Liver (tissue), 7 donors: ENCODE measurements at regions not wholly inside any gene's neighbourhood (a gene's known extent, or its start where the extent isn't known, plus 50 kb on each side); places are given as distances from the start of the nearest gene placed in this dataset.
A peak's percentile ranks its signal among the peaks of the same experiment; 100 is the strongest.
"Not testable (repeated sequence)": the region's sequence is repeated elsewhere in the genome, so short reads cannot be mapped to it uniquely, and the experiment has no call there.

Experiments used
- DNase-seq: peaks from one replicate; pipeline ENCODE4 v3.0.0-alpha.2; 2017; ENCODE audit warnings: low spot score
- H3K27ac ChIP-seq, 2 donors: one replicate each; pipeline ENCODE4 v1.7.0; 2013; ENCODE audit warnings: inconsistent platforms in 2 of 2, low read length in 2 of 2, control low read depth in 1 of 2, low read depth in 1 of 2, mild to moderate bottlenecking in 1 of 2
- H3K27me3 ChIP-seq, 4 donors: one replicate each; pipeline versions ENCODE4 v1.6.1 to v1.7.0; 2013; ENCODE audit warnings: low read length in 3 of 4, inconsistent platforms in 1 of 4, mild to moderate bottlenecking in 1 of 4, moderate library complexity in 1 of 4; ENCODE audit not compliant: control insufficient read depth in 4 of 4, insufficient read depth in 4 of 4
- H3K36me3 ChIP-seq, 4 donors: one replicate each; pipeline versions ENCODE4 v1.6.1 to v1.7.0; 2013; ENCODE audit warnings: low read length in 3 of 4, mild to moderate bottlenecking in 3 of 4, low read depth in 1 of 4, moderate library complexity in 1 of 4; ENCODE audit not compliant: control insufficient read depth in 4 of 4, insufficient read depth in 3 of 4
- H3K4me1 ChIP-seq, 4 donors: one replicate each; pipeline versions ENCODE4 v1.6.1 to v1.7.0; 2013; ENCODE audit warnings: low read length in 3 of 4, mild to moderate bottlenecking in 3 of 4, moderate library complexity in 1 of 4; ENCODE audit not compliant: control insufficient read depth in 4 of 4, insufficient read depth in 4 of 4
- H3K4me3 ChIP-seq, 3 donors: one replicate each; pipeline versions ENCODE4 v1.6.1 to v1.7.0; 2013; ENCODE audit warnings: low read length in 3 of 3, control low read depth in 1 of 3, low read depth in 1 of 3, mild to moderate bottlenecking in 1 of 3
- H3K9ac ChIP-seq, 2 donors: one replicate each; pipeline ENCODE4 v1.7.0; 2013; ENCODE audit warnings: low read length in 2 of 2, mild to moderate bottlenecking in 2 of 2, moderate library complexity in 2 of 2, control low read depth in 1 of 2, low read depth in 1 of 2
- H3K9me3 ChIP-seq, 4 donors: one replicate each; pipeline versions ENCODE4 v1.6.1 to v1.7.0; 2013; ENCODE audit warnings: low read length in 3 of 4; ENCODE audit not compliant: control insufficient read depth in 4 of 4
- RXRA ChIP-seq, 2 donors: IDR thresholded peaks; 2 replicates each; pipeline ENCODE4 v1.6.1; 2017 to 2018; ENCODE audit warnings: antibody characterized with exemption in 2 of 2, mild to moderate bottlenecking in 1 of 2
- WGBS: extraction: QIAGEN DNeasy Blood & Tissue Kit; methylation state at CpG from one replicate; pipeline ENCODE4 v1.1.7; 2013; 5-methylcytosine and 5-hydroxymethylcytosine counted together
- donor health status: healthy.
- donor health status: healthy.
- donor health status: healthy.
- donor health status: healthy.

- not testable (repeated sequence) for H3K4me3 ChIP-seq, H3K9ac ChIP-seq, DNase-seq, H3K27me3 ChIP-seq, H3K9me3 ChIP-seq, H3K4me1 ChIP-seq, H3K36me3 ChIP-seq, H3K27ac ChIP-seq
- WGBS = 22% methylated on average over 32 of the region's 32 CpGs
These were observed 123.8 kb upstream of the ZNF469 start for GRCh38 chr16:88258764-88259525.

DNA sequence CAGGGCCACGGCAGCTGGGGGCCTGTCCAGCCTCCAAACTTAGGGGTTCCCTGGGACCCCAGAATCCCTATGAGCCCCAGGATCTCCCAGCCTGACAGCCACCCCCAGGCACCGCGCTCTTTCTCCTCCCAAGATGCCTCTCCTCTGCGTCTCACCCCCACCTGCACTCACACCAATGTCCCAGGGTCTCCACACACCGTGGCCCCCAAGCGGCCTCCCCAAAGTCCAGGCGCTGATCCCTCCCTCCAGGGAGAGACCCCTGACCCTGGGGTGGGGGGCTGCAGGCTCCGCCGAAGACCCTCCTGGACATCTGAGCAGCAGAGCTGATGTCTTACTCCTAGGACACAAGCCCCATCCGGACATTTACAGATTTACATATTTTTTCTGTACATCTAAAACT is 123.2 kb upstream of the ZNF469 start:
- H3K27ac ChIP-seq, DNase-seq, H3K4me1 ChIP-seq, H3K9ac ChIP-seq, H3K27me3 ChIP-seq, H3K4me3 ChIP-seq, H3K36me3 ChIP-seq, H3K9me3 ChIP-seq: not testable (repeated sequence)
- WGBS = 67% methylated on average over 10 of the region's 10 CpGs

DNA sequence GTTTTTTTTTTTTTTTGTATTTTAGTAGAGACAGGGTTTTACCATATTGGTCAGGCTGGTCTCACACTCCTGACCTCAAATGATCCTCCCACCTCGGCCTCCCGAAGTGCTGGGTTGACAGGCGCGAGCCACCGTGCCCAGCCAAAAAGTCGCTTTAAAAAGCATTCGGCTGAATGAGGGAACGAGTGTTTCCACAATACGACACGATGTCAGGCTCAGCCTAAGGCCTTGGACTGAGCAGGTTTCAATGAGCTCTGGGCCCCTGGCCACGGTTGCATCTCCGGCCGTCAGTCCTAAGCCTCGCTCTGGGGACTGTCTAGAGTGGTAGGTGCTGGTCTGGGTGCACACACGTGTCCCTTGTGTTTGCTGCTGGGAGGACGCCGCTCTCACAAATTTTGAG is 122.6 kb upstream of the ZNF469 start:
- not testable (repeated sequence) for H3K9me3 ChIP-seq, H3K27me3 ChIP-seq, H3K27ac ChIP-seq, H3K9ac ChIP-seq, DNase-seq, H3K4me3 ChIP-seq, H3K36me3 ChIP-seq, H3K4me1 ChIP-seq
- WGBS = 85% methylated on average over 17 of the region's 17 CpGs

DNA sequence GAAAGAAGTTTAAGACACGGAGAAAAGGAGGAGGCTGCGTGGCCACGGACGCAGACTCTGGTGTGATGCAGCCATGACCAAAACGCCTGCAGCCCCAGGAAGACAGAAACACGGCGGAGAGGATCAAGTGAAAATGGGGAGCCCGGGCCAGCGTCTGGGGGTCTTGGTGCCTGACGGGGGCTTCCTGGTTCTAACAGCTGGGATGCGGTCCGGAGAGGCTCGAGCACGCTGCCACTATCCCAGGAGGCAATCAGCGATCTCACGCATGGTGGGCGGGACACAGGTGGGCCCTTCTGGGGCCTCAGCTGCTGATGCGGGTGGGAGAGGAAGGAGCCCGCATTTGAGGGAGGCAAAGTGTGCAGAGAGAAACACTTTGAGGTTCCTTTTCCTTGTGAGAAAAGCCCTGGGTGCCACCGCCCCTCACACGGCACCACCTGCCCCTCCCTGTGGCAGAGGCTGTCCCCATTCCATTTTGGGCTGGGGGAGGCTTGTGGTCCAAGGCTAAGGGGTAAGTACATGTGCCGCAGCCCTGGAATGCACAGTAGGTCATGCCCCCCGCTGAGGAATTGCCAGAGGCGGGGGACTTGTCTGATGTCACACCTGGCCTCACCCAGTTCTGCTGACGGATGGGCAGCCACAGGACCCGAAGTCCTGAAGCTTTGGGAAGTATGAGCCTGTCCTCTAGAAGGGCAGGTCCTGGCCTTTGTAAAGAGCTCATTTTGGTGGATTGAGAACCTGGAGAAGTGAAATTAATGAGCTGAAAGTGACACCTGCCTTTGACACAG is 121.7 kb upstream of the ZNF469 start:
- H3K27ac ChIP-seq, H3K4me1 ChIP-seq, H3K9me3 ChIP-seq, H3K9ac ChIP-seq, DNase-seq, H3K4me3 ChIP-seq, H3K36me3 ChIP-seq, H3K27me3 ChIP-seq: not testable (repeated sequence)
- 84% methylated on average over 26 of the region's 26 CpGs for WGBS

GRCh38 chr16:88261814-88262605 is 120.7 kb upstream of the ZNF469 start:
- DNase-seq, H3K4me1 ChIP-seq, H3K36me3 ChIP-seq, H3K27ac ChIP-seq, H3K9ac ChIP-seq, H3K4me3 ChIP-seq, H3K9me3 ChIP-seq, H3K27me3 ChIP-seq: not testable (repeated sequence)
- 67% methylated on average over 18 of the region's 18 CpGs for WGBS
- TF ChIP-seq RXRA (IDR thresholded peaks at IDR 0.05) = peak in 1 of 2 donors; percentile 17

GRCh38 chr16:88262858-88263563 is 119.7 kb upstream of the ZNF469 start:
- not testable (repeated sequence) for H3K27me3 ChIP-seq, H3K9ac ChIP-seq, H3K9me3 ChIP-seq, H3K36me3 ChIP-seq, DNase-seq, H3K4me1 ChIP-seq, H3K4me3 ChIP-seq
- H3K27ac ChIP-seq = peak overlapping the region in 1 of 2 donors; percentile 18
- WGBS = 68% methylated on average over 34 of the region's 34 CpGs

DNA sequence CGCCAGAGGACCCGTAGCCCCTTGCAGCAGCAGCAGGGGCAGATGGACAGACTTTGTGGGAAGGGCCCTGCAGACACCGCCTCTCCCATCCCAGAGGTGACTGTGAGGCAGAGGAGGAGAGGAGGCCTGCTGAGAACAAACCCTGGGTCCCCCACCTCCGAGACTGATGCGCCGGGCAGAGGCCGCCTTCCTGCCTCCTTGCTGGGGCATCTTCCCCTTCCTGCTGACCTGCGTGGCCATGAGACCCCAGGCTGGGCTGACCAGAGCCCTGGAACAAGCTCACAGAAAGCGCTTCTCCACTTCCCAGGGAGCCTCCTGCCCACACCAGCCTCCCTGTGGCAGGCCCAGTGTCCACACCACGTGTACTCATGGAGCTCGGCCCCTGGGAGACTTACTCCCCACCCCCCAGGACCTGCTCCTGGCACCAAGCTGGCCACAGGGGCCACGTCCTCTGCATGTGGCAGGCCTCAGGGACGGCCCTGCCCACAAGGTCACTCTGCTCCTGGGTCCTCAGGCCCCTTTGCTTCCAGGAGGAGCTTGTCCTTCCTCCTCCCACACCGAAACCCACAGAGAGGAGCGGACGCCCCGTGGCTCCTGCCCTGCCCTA is 119.0 kb upstream of the ZNF469 start:
- not testable (repeated sequence) for H3K4me1 ChIP-seq, H3K9ac ChIP-seq, H3K27me3 ChIP-seq, H3K36me3 ChIP-seq, H3K27ac ChIP-seq, H3K9me3 ChIP-seq, H3K4me3 ChIP-seq, DNase-seq
- WGBS = 84% methylated on average over 15 of the region's 17 CpGs
